Effector memory CD4-positive, alpha-beta T cell (primary cell): ENCODE measurements at regions not wholly inside any gene's neighbourhood (a gene's known extent, or its start where the extent isn't known, plus 50 kb on each side); places are given as distances from the start of the nearest gene placed in this dataset.
"Not testable (repeated sequence)": the region's sequence is repeated elsewhere in the genome, so short reads cannot be mapped to it uniquely, and the experiment has no call there.

ENCODE experiments used
- DNase-seq, 3 donors: peaks; one replicate each; pipeline ENCODE4 v3.0.0-alpha.2; 2020
- H3K27ac ChIP-seq: 2 replicates; pipeline ENCODE4 v1.7.0; 2013; ENCODE audit warnings: mild to moderate bottlenecking, low read length, moderate library complexity; ENCODE audit not compliant: insufficient read depth, poor library complexity, severe bottlenecking
- H3K27me3 ChIP-seq: replicated peaks from 2 replicates; pipeline ENCODE4 v1.7.0; 2013; ENCODE audit warnings: mild to moderate bottlenecking, low read length; ENCODE audit not compliant: insufficient read depth, control insufficient read depth, poor library complexity, severe bottlenecking
- H3K36me3 ChIP-seq: 2 replicates; pipeline ENCODE4 v1.7.0; 2013; ENCODE audit warnings: mild to moderate bottlenecking, low read length, moderate library complexity; ENCODE audit not compliant: control insufficient read depth, insufficient read depth
- H3K4me1 ChIP-seq: 2 replicates; pipeline ENCODE4 v1.7.0; 2013; ENCODE audit warnings: low read length, mild to moderate bottlenecking; ENCODE audit not compliant: control insufficient read depth, insufficient read depth, poor library complexity, severe bottlenecking
- H3K4me3 ChIP-seq: 2 replicates; pipeline ENCODE4 v1.7.0; 2013; ENCODE audit warnings: low read length, low read depth, mild to moderate bottlenecking; ENCODE audit not compliant: insufficient read depth, poor library complexity, severe bottlenecking
- H3K9me3 ChIP-seq: 2 replicates; pipeline ENCODE4 v1.7.0; 2013; ENCODE audit warnings: mild to moderate bottlenecking, low read length, moderate library complexity; ENCODE audit not compliant: control insufficient read depth

DNA sequence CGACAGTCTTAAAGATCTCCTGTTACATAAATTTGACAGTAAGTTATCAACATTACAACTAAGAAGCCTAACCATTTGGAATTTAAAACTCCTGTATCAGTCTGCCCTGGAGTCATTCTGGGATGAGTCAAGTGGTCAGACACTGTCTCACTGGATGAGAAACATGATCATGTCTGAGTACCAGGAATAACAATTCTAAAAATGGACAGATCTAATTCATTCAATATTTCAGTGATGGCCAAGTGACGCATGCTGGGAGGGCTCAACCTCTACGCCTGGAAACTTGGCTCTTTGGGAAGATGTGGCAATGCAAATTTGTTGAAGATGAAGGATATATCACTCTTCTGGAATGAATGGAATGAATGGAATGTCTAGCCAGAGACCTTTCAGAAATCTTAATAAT lies 1427.2 kb downstream of the STIM2 start:
- DNase-seq, result no peak
- no peak overlapping the region for H3K27ac ChIP-seq

DNA sequence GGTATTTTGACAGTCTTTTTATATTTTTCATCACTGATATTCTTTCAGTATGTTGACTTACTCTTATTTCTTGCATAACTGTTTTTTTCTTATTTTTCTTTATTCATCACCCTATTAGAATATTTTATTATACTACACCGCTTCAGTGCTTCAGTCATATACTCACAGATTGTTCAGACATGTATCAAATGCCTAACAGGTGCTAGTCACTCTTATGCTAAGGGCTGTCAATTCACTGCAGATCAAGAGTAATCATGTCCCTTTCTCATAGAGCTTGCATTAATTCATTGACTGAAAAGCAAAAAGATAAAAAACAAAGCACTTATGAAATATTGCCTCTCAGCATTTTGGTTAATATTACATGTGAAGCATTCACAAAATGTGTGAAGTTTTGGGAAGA lies 1435.6 kb downstream of the STIM2 start:
- Histone ChIP-seq H3K9me3 (no peaks in the 10 kb centered on the region), H3K27me3 (no peaks in the 10 kb centered on the region), H3K4me1 (no peaks in the 10 kb centered on the region), H3K36me3 (no peaks in the 10 kb centered on the region), H3K27ac (no peak overlapping the region), H3K4me3 (no peak overlapping the region)
- no peak for DNase-seq

More for the DNA sequence above, 1427.2 kb downstream of the STIM2 start:
- no peaks in the 10 kb centered on the region for H3K4me1 ChIP-seq
- no peaks in the 10 kb centered on the region for H3K36me3 ChIP-seq
- no peaks in the 10 kb centered on the region for H3K27me3 ChIP-seq
- H3K4me3 ChIP-seq, result no peak overlapping the region
- H3K9me3 ChIP-seq, result peaks cover 3% of the 10 kb centered on the region

DNA sequence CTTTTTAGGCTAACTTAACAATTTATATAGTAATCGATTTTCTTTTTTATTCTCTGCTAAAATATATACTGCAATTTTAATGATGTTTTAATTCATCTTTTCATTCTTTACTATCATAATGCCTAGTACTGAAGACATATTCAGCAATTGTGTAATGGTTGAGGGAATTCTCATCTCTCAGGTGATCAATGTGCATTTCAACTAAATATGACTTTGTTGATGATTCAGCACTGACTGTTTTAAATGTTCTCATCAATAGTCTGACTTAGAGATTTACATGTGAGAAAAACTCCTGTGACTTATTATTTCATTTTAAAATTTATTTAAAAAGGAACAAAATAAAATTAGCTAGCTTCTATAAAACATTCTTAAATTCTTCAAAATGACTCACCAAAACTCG lies 1450.3 kb downstream of the STIM2 start:
- Histone ChIP-seq H3K4me3 (no peak overlapping the region), H3K9me3 (no peaks in the 10 kb centered on the region), H3K4me1 (no peaks in the 10 kb centered on the region), H3K27ac (no peak overlapping the region), H3K36me3 (no peaks in the 10 kb centered on the region), H3K27me3 (no peaks in the 10 kb centered on the region)
- no peak for DNase-seq

GRCh38 chr4:28312497-28312896 lies 1451.9 kb downstream of the STIM2 start:
- DNase-seq, H3K4me3 ChIP-seq, H3K4me1 ChIP-seq, H3K9me3 ChIP-seq, H3K36me3 ChIP-seq, H3K27me3 ChIP-seq, H3K27ac ChIP-seq: not testable (repeated sequence)

GRCh38 chr4:28313729-28314713 lies 1453.4 kb downstream of the STIM2 start:
- Histone ChIP-seq H3K27ac (no peak overlapping the region), H3K9me3 (no peaks in the 10 kb centered on the region), H3K4me3 (no peak overlapping the region), H3K4me1 (no peaks in the 10 kb centered on the region), H3K36me3 (no peaks in the 10 kb centered on the region), H3K27me3 (no peaks in the 10 kb centered on the region)
- DNase-seq, result no peak

GRCh38 chr4:28317221-28317620 lies 1456.6 kb downstream of the STIM2 start:
- Histone ChIP-seq H3K4me3 (no peak overlapping the region), H3K4me1 (no peaks in the 10 kb centered on the region), H3K9me3 (no peaks in the 10 kb centered on the region), H3K36me3 (no peaks in the 10 kb centered on the region), H3K27ac (no peak overlapping the region), H3K27me3 (no peaks in the 10 kb centered on the region)
- DNase-seq, result no peak

DNA sequence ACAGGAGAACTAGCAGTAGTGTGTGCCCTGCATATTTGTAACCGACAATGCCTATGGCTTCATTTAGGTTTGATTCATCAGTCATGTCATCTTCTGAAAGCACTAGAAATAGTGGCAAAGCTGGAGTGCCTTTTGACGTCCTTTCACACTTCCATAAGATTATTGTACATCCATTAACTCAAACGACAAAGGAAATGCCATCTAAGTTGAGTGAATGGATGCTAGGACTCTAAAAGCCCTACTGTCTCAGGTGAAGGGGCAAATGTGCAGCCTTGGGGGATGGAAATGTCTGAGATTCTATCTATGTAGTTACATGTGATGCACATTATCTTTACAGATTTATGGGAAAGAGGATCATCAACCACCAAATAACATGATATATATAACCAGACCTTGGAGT lies 1473.6 kb downstream of the STIM2 start:
- H3K4me3 ChIP-seq, result no peak overlapping the region
- H3K27ac ChIP-seq, result no peak overlapping the region
- no peaks in the 10 kb centered on the region for H3K4me1 ChIP-seq
- DNase-seq, result no peak
- no peaks in the 10 kb centered on the region for H3K36me3 ChIP-seq
- no peaks in the 10 kb centered on the region for H3K27me3 ChIP-seq
- H3K9me3 ChIP-seq, result no peaks in the 10 kb centered on the region

DNA sequence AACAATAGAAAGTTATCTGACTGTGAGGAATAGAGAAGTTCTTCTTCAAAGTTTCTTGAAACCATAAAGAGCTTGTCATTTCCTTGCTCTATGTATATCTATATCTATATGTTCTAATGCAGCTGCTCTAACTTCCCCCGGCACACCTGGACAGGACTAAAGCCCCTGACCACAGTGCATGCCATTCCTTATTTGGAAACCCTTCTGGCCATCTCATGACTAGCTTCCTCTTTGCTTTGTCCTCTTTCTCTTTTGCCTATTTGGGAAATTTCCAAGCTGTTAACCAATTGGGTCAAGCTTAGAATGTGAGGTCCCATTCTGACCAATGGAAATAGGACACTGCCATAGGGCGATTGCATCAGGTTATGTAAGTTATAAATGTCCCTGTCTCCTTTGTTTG lies 1481.1 kb downstream of the STIM2 start:
- Histone ChIP-seq H3K36me3 (no peaks in the 10 kb centered on the region), H3K4me1 (no peaks in the 10 kb centered on the region), H3K9me3 (peaks cover 4% of the 10 kb centered on the region), H3K27ac (no peak overlapping the region), H3K4me3 (no peak overlapping the region), H3K27me3 (no peaks in the 10 kb centered on the region)
- no peak for DNase-seq

- no peaks in the 10 kb centered on the region for H3K4me1 ChIP-seq
- H3K27ac ChIP-seq, result no peak overlapping the region
- no peak overlapping the region for H3K4me3 ChIP-seq
- H3K27me3 ChIP-seq, result no peaks in the 10 kb centered on the region
- peaks cover 3% of the 10 kb centered on the region for H3K9me3 ChIP-seq
- no peak for DNase-seq
- H3K36me3 ChIP-seq, result no peaks in the 10 kb centered on the region
Measured at GRCh38 chr4:28350485-28350884, 1489.8 kb downstream of the STIM2 start.

DNA sequence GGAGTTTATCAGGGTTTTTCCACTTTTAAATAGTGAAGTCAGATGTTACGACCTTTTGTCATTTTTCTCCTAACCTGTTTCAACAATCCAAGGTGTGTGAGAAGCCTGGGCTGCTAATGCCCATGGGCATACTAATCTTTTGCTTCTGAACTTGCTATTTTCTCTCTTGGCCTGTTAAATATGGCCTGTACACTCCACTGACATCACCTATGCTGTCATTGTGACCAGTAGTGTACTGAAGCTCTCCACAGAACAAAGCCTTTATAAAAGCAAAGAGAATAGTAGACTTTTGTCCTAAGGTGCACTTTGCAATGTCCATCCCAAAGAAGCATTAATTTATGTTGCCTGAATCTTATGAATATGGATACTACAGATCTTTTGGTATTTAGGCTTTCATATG lies 1490.5 kb downstream of the STIM2 start:
- H3K4me1 ChIP-seq, result no peaks in the 10 kb centered on the region
- H3K9me3 ChIP-seq, result peaks cover 3% of the 10 kb centered on the region
- no peak overlapping the region for H3K4me3 ChIP-seq
- H3K27me3 ChIP-seq, result no peaks in the 10 kb centered on the region
- H3K36me3 ChIP-seq, result no peaks in the 10 kb centered on the region
- no peak for DNase-seq
- no peak overlapping the region for H3K27ac ChIP-seq
